Fibroblast of skin of abdomen (primary cell): ENCODE measurements at regions not wholly inside any gene's neighbourhood (a gene's known extent, or its start where the extent isn't known, plus 50 kb on each side); places are given as distances from the start of the nearest gene placed in this dataset.
"Not testable (repeated sequence)": the region's sequence is repeated elsewhere in the genome, so short reads cannot be mapped to it uniquely, and the experiment has no call there.

Experiments
- DNase-seq: peaks from one replicate; pipeline ENCODE4 v3.0.0-alpha.2; 2013

GRCh38 chr7:155397758-155398714 is 59.9 kb upstream of the EN2 start:
- not testable (repeated sequence) for DNase-seq

- DNase-seq = no peak
Measured at GRCh38 chr7:155398944-155399343, 59.0 kb upstream of the EN2 start.

- DNase-seq = no peak
Measured at GRCh38 chr7:155399577-155399976, 58.4 kb upstream of the EN2 start.

- no peak for DNase-seq
Measured at GRCh38 chr7:155401231-155401630, 56.7 kb upstream of the EN2 start.

- DNase-seq = no peak
Measured at GRCh38 chr7:155401884-155402283, 56.0 kb upstream of the EN2 start.

GRCh38 chr7:155402941-155403340 is 55.0 kb upstream of the EN2 start:
- DNase-seq = no peak

- no peak for DNase-seq
Measured at GRCh38 chr7:155404976-155405375, 53.0 kb upstream of the EN2 start.

- no peak for DNase-seq
Measured at GRCh38 chr7:155405399-155406318, 52.3 kb upstream of the EN2 start.

- DNase-seq = no peak
Measured at GRCh38 chr7:155407799-155408198, 50.1 kb upstream of the EN2 start.
